NOMO-1 treated with dmso at 0.1 percent for 144 hours (cell line): ENCODE measurements at regions not wholly inside any gene's neighbourhood (a gene's known extent, or its start where the extent isn't known, plus 50 kb on each side); places are given as distances from the start of the nearest gene placed in this dataset.
"Not testable (repeated sequence)": the region's sequence is repeated elsewhere in the genome, so short reads cannot be mapped to it uniquely, and the experiment has no call there.

ENCODE experiments used
- DNase-seq: peaks from one replicate; lab custom pipeline; 2025; ENCODE audit not compliant: unreplicated experiment; lab: John Stamatoyannopoulos, UW

DNA sequence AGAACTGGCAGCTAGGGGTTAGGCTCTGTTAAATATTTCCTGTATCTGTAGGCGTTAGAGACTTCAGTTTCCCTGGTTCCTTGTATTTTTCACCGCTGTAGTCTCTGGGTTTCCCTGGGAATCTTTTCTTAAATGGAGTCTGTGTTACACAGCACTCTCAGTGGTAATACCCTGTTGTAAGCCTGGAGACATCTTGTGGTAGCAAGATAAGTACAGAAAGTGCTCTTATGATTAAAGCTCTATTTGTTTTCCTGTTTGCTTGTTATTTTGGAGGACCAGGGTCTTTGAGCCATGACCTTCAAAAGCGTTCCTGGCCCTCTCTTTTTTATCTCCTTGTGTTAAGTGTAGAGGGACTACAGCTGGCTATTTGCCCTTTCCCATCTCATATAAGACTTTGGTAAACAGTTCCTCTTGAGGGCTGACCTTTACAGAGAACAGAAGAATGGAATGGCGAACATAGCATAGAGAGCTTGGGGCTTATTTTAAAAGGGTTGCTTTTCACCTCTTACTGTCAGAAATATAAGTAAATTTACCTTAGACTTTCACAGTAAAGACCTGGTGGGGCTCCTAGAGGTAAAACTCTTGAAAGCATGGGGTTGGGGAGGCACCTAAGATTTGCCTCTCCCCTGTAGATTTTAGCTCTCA is 782.5 kb downstream of the FAT4 start:
- DNase-seq = no peak

- no peak for DNase-seq
Observed at GRCh38 chr4:126106658-126107057, 791.9 kb downstream of the FAT4 start.

- DNase-seq = no peak
Observed at GRCh38 chr4:126109836-126110235, 795.1 kb downstream of the FAT4 start.

- no peak for DNase-seq
Observed at GRCh38 chr4:126113058-126113457, 798.3 kb downstream of the FAT4 start.

- no peak for DNase-seq
Observed at GRCh38 chr4:126123611-126124325, 809.0 kb downstream of the FAT4 start.

- no peak for DNase-seq
Observed at GRCh38 chr4:126124818-126125217, 810.1 kb downstream of the FAT4 start.

GRCh38 chr4:126130215-126130614 is 815.5 kb downstream of the FAT4 start:
- DNase-seq = no peak

GRCh38 chr4:126136922-126137781 is 822.4 kb downstream of the FAT4 start:
- DNase-seq = no peak

GRCh38 chr4:126137782-126138170 is 823.0 kb downstream of the FAT4 start:
- DNase-seq = no peak

DNA sequence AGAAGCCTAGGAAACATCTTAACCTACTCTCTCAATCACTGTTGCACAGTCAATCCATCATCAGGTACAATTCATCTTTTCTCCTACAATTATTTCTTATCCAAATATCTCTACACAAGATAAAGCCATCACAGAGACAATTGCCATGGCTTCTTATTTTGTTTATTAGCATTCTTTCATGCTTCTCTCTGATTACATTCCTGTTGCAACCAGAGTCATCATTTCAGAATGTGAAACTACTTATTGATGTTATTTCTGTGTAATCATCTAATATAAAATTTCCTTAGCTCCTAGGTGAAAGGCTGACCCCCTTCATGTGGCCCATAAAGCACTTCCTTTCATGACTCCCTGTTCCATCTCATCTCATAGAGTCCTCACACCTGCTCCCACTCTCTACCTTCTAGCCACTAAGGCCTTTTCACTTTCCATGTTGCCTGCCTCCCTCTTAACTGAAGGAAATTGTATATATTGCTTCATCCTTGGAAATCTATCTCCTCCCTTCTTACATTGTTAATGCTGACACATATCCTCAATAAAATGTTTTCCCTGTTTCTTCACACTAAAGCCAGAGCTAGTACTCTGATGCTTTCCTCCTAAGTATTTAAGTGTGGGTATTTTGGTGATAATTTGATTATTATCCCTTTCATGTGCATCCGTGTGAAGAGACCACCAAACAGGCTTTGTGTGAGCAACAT is 829.9 kb downstream of the FAT4 start:
- DNase-seq = no peak

- no peak for DNase-seq
Observed at GRCh38 chr4:126168484-126168883, 853.7 kb downstream of the FAT4 start.

DNA sequence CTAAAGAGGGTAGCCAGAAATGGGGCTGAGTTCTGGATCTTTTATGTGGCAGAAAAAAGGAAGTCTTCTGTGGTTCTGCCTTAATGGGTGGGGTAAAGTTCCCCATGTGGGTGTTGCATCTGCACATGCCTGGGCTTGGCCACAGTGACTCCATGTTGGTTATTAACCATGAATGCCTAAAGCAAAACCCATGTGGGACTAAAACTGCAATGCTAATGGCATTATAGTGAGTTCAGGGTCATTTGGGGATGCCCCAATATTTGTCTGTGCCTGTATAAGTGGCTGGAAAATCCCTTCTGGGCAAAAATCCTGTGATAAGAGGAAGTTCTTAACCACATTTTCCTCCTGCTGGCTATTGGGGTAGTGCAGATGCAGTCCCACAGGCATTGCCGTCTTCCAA is 857.4 kb downstream of the FAT4 start:
- no peak for DNase-seq

DNA sequence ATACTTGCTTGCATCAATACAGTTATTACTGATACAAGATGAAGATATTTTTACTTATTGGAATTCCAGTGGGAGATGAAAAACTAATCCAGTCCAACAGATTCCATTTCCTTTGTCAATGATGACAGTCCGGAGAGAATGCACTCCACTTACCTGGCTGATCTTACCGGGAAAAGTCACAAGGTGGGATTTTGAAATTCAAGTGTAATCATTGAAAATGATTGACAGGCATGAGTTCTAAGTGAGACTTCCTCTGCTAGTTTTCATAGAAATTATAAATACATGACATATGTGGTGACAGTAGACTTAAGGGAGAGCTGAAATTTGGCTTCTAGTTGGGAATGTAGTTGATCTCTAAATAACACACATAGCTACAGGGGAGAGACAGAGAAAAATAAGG is 859.9 kb downstream of the FAT4 start:
- no peak for DNase-seq

- DNase-seq = no peak
Observed at GRCh38 chr4:126180642-126181041, 865.9 kb downstream of the FAT4 start.

DNA sequence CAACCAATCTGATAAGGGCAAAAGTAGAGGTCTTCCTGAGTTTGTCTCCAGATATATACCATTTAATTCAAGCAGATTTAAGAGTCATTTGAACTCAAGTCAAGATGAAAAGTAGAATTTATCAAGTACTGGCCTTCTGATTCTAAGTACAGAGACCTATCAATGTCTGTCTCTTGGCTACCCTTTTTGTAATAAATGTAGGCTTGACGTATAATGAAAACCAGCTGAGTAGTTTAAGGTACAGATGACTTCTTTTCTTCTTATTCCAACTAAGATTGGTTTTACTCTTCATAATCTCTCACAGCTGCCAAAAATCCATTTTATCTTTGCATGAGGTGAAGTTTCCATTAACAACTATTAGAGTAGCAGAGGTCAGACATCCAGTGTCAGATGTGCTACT is 867.6 kb downstream of the FAT4 start:
- no peak for DNase-seq

DNA sequence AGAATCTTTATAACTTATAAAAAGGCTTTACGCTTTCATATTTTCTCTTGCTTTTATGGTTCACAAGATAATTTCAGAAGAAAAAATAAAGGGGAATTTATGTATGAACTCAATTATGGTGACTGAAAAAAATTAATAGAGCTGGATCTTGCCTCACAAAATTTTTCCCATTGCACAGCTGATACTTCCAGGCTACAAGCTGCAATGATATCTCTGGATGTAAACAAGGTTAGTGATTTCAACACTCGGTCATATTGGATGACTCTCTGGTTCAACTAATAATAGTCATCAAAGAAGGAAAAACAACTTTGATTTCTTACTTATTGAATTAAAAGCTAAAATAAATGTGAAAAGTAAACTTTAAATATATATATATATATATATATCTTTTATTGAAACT is 868.0 kb downstream of the FAT4 start:
- DNase-seq = no peak

GRCh38 chr4:126183206-126183605 is 868.5 kb downstream of the FAT4 start:
- no peak for DNase-seq

GRCh38 chr4:126191536-126191935 is 876.8 kb downstream of the FAT4 start:
- DNase-seq = no peak

GRCh38 chr4:126192506-126192905 is 877.8 kb downstream of the FAT4 start:
- no peak for DNase-seq

GRCh38 chr4:126201251-126202138 is 886.7 kb downstream of the FAT4 start:
- DNase-seq = not testable (repeated sequence)
